ENCODE measurements at regions not wholly inside any gene's neighbourhood (a gene's known extent, or its start where the extent isn't known, plus 50 kb on each side); places are given as distances from the start of the nearest gene placed in this dataset.

DNA sequence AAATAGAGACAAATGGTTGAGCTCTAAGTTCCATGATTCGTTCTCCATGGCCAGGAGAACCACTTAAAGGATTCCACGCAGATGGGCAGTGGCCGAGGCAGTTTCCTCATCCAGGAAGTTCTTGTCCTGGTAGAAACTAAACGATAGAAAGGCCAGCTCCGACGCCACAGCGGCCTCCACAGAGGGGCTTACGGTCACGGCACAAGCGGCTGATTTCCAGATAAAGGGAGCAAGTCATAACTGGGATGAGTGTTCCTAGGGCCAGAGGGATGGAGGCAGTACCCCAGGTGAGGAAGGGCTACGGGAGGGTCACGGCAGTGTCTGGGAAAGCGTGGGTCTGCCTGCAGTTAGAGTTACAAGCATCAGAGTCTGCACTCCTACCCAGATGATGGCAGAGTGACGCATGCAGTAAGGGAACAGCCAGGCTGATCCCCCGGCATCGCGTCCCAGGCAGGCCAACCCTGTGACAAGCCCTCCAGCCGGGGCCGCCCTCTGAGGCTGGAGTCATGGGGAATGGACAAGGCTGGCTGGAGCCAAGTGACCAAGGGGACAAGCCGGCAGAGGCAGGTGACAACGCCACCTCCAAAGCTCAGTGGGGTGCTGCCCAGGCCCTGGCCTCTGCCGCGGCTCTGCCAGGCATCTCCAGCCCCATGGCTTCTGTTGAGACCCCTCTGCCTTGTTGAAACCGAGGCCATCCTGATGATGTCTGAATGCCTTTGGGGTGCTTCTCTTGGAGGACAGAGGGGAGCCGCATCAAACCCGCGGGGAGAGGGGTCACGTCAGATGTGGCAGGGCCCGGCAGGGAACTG lies 475.1 kb downstream of the BRD1 start:
- TF ChIP-seq EZH2phosphoT487 (IDR thresholded peaks at IDR 0.05; ENCODE audit: insufficient read depth, low read depth) (no peak), EZH2 (IDR thresholded peaks at IDR 0.05; ENCODE audit: insufficient read depth, poor library complexity, severe bottlenecking) (no peak)
